GM23338 (cell line): ENCODE measurements at regions not wholly inside any gene's neighbourhood (a gene's known extent, or its start where the extent isn't known, plus 50 kb on each side); places are given as distances from the start of the nearest gene placed in this dataset.

Experiments
- ATAC-seq: fragments of 200-7000 bp; cut with Tn5 transposase; 3 replicates; pipeline ENCODE4 v1.9.1; 2020
- DNase-seq: peaks from one replicate; pipeline ENCODE4 v3.0.0-alpha.2; 2015; ENCODE audit warnings: low spot score
- H2AFZ ChIP-seq: fragments of 200-600 bp; sonication (generic); 2 replicates; pipeline ENCODE4 v1.8.0; 2016; ENCODE audit warnings: antibody characterized with exemption, mild to moderate bottlenecking, moderate library complexity
- H3F3A ChIP-seq: fragments of 200-600 bp; sonication (generic); replicated peaks from 2 replicates; pipeline ENCODE4 v1.8.0; 2017; ENCODE audit warnings: antibody characterized with exemption, mixed run types, low read depth
- H3K27ac ChIP-seq: fragments of 200-600 bp; sonication (generic); 2 replicates; pipeline ENCODE4 v1.6.1; 2016; ENCODE audit warnings: low read depth
- H3K27me3 ChIP-seq: fragments of 200-600 bp; sonication (generic); 2 replicates; pipeline ENCODE4 v1.8.0; 2016; ENCODE audit warnings: mild to moderate bottlenecking, mixed run types, moderate library complexity; ENCODE audit not compliant: insufficient read depth
- H3K36me3 ChIP-seq: fragments of 200-600 bp; sonication (generic); 2 replicates; pipeline ENCODE4 v1.8.0; 2016; ENCODE audit warnings: mild to moderate bottlenecking; ENCODE audit not compliant: insufficient read depth
- H3K4me1 ChIP-seq: fragments of 200-600 bp; sonication (generic); 2 replicates; pipeline ENCODE4 v1.8.0; 2016; ENCODE audit warnings: mild to moderate bottlenecking, moderate library complexity; ENCODE audit not compliant: insufficient read depth
- H3K4me2 ChIP-seq: fragments of 200-600 bp; sonication (generic); 2 replicates; pipeline ENCODE4 v1.7.1; 2017; ENCODE audit warnings: mixed run types
- H3K4me3 ChIP-seq: fragments of 200-600 bp; sonication (generic); 2 replicates; pipeline ENCODE4 v1.6.1; 2016; ENCODE audit warnings: mixed run types
- H3K79me2 ChIP-seq: fragments of 200-600 bp; sonication (generic); replicated peaks from 2 replicates; pipeline ENCODE4 v1.8.0; 2017; ENCODE audit warnings: mild to moderate bottlenecking; ENCODE audit not compliant: insufficient read depth
- H3K9me2 ChIP-seq: fragments of 200-600 bp; sonication (generic); 2 replicates; pipeline ENCODE4 v1.8.0; 2017; ENCODE audit not compliant: insufficient read depth
- H4K20me1 ChIP-seq: fragments of 200-600 bp; sonication (generic); replicated peaks from 2 replicates; pipeline ENCODE4 v1.8.0; 2017; ENCODE audit warnings: mild to moderate bottlenecking; ENCODE audit not compliant: insufficient read depth
- H3K27ac Mint-ChIP-seq: 2 replicates; pipeline ENCODE4 v1.8.0; 2020; ENCODE audit warnings: inconsistent platforms, mild to moderate bottlenecking, moderate library complexity, mixed read lengths
- H3K27me3 Mint-ChIP-seq: 3 replicates; pipeline ENCODE4 v1.8.0; 2022; ENCODE audit warnings: low read depth, mild to moderate bottlenecking, moderate library complexity, mixed read lengths, inconsistent platforms; ENCODE audit not compliant: insufficient read depth, poor library complexity
- H3K36me3 Mint-ChIP-seq: 3 replicates; pipeline ENCODE4 v1.8.0; 2021; ENCODE audit warnings: low read depth, mild to moderate bottlenecking, inconsistent platforms, moderate library complexity, mixed read lengths
- H3K4me1 Mint-ChIP-seq: 3 replicates; pipeline ENCODE4 v1.8.0; 2020; ENCODE audit warnings: mild to moderate bottlenecking, inconsistent platforms, mixed read lengths
- H3K4me3 Mint-ChIP-seq: 3 replicates; pipeline ENCODE4 v1.8.0; 2021; ENCODE audit warnings: moderate library complexity, mild to moderate bottlenecking, inconsistent platforms, mixed read lengths
- H3K9me3 Mint-ChIP-seq: 3 replicates; pipeline ENCODE4 v1.8.0; 2020; ENCODE audit warnings: moderate library complexity, mild to moderate bottlenecking, inconsistent platforms, mixed read lengths
- ETS1 ChIP-seq: IDR thresholded peaks from 2 replicates; pipeline ENCODE4 v1.6.1; 2016; ENCODE audit warnings: antibody characterized with exemption
- EZH2 ChIP-seq: fragments of 200-600 bp; sonication (generic); IDR thresholded peaks from one replicate; pipeline ENCODE4 v1.8.0; 2017; ENCODE audit warnings: antibody characterized with exemption, mild to moderate bottlenecking, low read depth; ENCODE audit not compliant: unreplicated experiment
- EZH2phosphoT487 ChIP-seq: fragments of 200-600 bp; sonication (generic); IDR thresholded peaks from one replicate; pipeline ENCODE4 v1.8.1; 2018; ENCODE audit warnings: antibody characterized with exemption; ENCODE audit not compliant: unreplicated experiment
- STAT1 ChIP-seq: IDR thresholded peaks from one replicate; pipeline ENCODE4 v1.6.1; 2016; ENCODE audit warnings: antibody characterized with exemption; ENCODE audit not compliant: unreplicated experiment
- ZNF331 ChIP-seq: fragments of 250-450 bp; sonication (Bioruptor Pico); IDR thresholded peaks from 2 replicates; pipeline ENCODE4 v1.5.0; 2020; ENCODE audit warnings: low read depth, mild to moderate bottlenecking, moderate library complexity
- TF ChIP-seq, protein P1 (sequence below): fragments of 250-450 bp; sonication (Bioruptor Pico); IDR thresholded peaks from 2 replicates; pipeline ENCODE4 v1.5.0; 2020; ENCODE audit warnings: mild to moderate bottlenecking, moderate library complexity
- TF ChIP-seq, protein P2 (sequence below), 2 experiments: fragments of 200-600 bp in 1 of 2; sonication (generic) in 1 of 2; conservative IDR thresholded peaks; 2 replicates each; pipeline versions ENCODE4 v1.5.1 to v1.6.1; 2016 to 2017; ENCODE audit warnings: antibody characterized with exemption in 2 of 2, low read depth in 2 of 2, mild to moderate bottlenecking in 2 of 2, moderate library complexity in 1 of 2

- H3K4me3 ChIP-seq: no peak overlapping the region
- H3K36me3 Mint-ChIP-seq: no peaks in the 10 kb centered on the region
- no peaks in the 10 kb centered on the region; the same call in 2 of the 3 replicates for H3K4me1 Mint-ChIP-seq
- H3F3A ChIP-seq: no peaks in the 10 kb centered on the region
- H3K27me3 Mint-ChIP-seq: no peaks in the 10 kb centered on the region
- ATAC-seq (no peak), DNase-seq (no peak)
- H3K79me2 ChIP-seq: no peaks in the 10 kb centered on the region
- H3K27me3 ChIP-seq: no peaks in the 10 kb centered on the region
- H3K27ac Mint-ChIP-seq: no peak overlapping the region
- H3K27ac ChIP-seq: no peak overlapping the region
- H3K4me2 ChIP-seq: no peak overlapping the region
- no peaks in the 10 kb centered on the region for H3K36me3 ChIP-seq
- peaks cover 10% of the 10 kb centered on the region for H3K9me3 Mint-ChIP-seq
- no peaks in the 10 kb centered on the region for H3K4me1 ChIP-seq
- no peaks in the 10 kb centered on the region for H4K20me1 ChIP-seq
- H2AFZ ChIP-seq: no peak overlapping the region
- peaks cover 10% of the 10 kb centered on the region; the same call in 1 of the 2 replicates for H3K9me2 ChIP-seq
- no peak overlapping the region for H3K4me3 Mint-ChIP-seq
- TF ChIP-seq ZNF331 (CRISPR knock-in tag): no peak
- no peak for TF ChIP-seq STAT1
- TF ChIP-seq, protein P1, sequence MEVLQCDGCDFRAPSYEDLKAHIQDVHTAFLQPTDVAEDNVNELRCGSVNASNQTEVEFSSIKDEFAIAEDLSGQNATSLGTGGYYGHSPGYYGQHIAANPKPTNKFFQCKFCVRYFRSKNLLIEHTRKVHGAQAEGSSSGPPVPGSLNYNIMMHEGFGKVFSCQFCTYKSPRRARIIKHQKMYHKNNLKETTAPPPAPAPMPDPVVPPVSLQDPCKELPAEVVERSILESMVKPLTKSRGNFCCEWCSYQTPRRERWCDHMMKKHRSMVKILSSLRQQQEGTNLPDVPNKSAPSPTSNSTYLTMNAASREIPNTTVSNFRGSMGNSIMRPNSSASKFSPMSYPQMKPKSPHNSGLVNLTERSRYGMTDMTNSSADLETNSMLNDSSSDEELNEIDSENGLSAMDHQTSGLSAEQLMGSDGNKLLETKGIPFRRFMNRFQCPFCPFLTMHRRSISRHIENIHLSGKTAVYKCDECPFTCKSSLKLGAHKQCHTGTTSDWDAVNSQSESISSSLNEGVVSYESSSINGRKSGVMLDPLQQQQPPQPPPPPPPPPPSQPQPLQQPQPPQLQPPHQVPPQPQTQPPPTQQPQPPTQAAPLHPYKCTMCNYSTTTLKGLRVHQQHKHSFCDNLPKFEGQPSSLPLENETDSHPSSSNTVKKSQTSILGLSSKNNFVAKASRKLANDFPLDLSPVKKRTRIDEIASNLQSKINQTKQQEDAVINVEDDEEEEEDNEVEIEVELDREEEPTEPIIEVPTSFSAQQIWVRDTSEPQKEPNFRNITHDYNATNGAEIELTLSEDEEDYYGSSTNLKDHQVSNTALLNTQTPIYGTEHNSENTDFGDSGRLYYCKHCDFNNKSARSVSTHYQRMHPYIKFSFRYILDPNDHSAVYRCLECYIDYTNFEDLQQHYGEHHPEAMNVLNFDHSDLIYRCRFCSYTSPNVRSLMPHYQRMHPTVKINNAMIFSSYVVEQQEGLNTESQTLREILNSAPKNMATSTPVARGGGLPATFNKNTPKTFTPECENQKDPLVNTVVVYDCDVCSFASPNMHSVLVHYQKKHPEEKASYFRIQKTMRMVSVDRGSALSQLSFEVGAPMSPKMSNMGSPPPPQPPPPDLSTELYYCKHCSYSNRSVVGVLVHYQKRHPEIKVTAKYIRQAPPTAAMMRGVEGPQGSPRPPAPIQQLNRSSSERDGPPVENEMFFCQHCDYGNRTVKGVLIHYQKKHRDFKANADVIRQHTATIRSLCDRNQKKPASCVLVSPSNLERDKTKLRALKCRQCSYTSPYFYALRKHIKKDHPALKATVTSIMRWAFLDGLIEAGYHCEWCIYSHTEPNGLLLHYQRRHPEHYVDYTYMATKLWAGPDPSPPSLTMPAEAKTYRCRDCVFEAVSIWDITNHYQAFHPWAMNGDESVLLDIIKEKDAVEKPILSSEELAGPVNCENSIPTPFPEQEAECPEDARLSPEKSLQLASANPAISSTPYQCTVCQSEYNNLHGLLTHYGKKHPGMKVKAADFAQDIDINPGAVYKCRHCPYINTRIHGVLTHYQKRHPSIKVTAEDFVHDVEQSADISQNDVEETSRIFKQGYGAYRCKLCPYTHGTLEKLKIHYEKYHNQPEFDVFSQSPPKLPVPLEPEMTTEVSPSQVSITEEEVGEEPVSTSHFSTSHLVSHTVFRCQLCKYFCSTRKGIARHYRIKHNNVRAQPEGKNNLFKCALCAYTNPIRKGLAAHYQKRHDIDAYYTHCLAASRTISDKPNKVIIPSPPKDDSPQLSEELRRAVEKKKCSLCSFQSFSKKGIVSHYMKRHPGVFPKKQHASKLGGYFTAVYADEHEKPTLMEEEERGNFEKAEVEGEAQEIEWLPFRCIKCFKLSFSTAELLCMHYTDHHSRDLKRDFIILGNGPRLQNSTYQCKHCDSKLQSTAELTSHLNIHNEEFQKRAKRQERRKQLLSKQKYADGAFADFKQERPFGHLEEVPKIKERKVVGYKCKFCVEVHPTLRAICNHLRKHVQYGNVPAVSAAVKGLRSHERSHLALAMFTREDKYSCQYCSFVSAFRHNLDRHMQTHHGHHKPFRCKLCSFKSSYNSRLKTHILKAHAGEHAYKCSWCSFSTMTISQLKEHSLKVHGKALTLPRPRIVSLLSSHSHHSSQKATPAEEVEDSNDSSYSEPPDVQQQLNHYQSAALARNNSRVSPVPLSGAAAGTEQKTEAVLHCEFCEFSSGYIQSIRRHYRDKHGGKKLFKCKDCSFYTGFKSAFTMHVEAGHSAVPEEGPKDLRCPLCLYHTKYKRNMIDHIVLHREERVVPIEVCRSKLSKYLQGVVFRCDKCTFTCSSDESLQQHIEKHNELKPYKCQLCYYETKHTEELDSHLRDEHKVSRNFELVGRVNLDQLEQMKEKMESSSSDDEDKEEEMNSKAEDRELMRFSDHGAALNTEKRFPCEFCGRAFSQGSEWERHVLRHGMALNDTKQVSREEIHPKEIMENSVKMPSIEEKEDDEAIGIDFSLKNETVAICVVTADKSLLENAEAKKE (CRISPR knock-in tag): no peak
- no peak for TF ChIP-seq EZH2phosphoT487
- TF ChIP-seq, protein P2, sequence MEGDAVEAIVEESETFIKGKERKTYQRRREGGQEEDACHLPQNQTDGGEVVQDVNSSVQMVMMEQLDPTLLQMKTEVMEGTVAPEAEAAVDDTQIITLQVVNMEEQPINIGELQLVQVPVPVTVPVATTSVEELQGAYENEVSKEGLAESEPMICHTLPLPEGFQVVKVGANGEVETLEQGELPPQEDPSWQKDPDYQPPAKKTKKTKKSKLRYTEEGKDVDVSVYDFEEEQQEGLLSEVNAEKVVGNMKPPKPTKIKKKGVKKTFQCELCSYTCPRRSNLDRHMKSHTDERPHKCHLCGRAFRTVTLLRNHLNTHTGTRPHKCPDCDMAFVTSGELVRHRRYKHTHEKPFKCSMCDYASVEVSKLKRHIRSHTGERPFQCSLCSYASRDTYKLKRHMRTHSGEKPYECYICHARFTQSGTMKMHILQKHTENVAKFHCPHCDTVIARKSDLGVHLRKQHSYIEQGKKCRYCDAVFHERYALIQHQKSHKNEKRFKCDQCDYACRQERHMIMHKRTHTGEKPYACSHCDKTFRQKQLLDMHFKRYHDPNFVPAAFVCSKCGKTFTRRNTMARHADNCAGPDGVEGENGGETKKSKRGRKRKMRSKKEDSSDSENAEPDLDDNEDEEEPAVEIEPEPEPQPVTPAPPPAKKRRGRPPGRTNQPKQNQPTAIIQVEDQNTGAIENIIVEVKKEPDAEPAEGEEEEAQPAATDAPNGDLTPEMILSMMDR (conservative IDR thresholded peaks at IDR 0.05; ENCODE audit: low read depth in 2 of 2): no peak
- TF ChIP-seq ETS1: no peak
- TF ChIP-seq EZH2: no peak
Observed at GRCh38 chr11:112625814-112626213, 335.4 kb upstream of the NCAM1 start.
